Esophagus (tissue), 2 donors: ENCODE measurements at regions not wholly inside any gene's neighbourhood (a gene's known extent, or its start where the extent isn't known, plus 50 kb on each side); places are given as distances from the start of the nearest gene placed in this dataset.

Experiments
- H3K27ac ChIP-seq, 2 donors: one replicate each; pipeline ENCODE4 v1.5.1; 2013; ENCODE audit warnings: low read depth in 2 of 2, mild to moderate bottlenecking in 2 of 2, inconsistent platforms in 1 of 2, low read length in 1 of 2, moderate library complexity in 1 of 2
- H3K27me3 ChIP-seq, 2 donors: one replicate each; pipeline ENCODE4 v1.6.1; 2013; ENCODE audit warnings: low read length in 2 of 2, control low read depth in 1 of 2, mild to moderate bottlenecking in 1 of 2; ENCODE audit not compliant: insufficient read depth in 2 of 2, control insufficient read depth in 1 of 2
- H3K36me3 ChIP-seq, 2 donors: one replicate each; pipeline ENCODE4 v1.6.1; 2013; ENCODE audit warnings: low read length in 1 of 2; ENCODE audit not compliant: control insufficient read depth in 2 of 2, insufficient read depth in 2 of 2
- H3K4me1 ChIP-seq, 2 donors: one replicate each; pipeline ENCODE4 v1.6.1; 2013; ENCODE audit warnings: low read length in 1 of 2; ENCODE audit not compliant: control insufficient read depth in 2 of 2, insufficient read depth in 2 of 2
- H3K4me3 ChIP-seq, 2 donors: one replicate each; pipeline ENCODE4 v1.5.1; 2013; ENCODE audit warnings: low read length in 2 of 2, mild to moderate bottlenecking in 2 of 2, low read depth in 1 of 2, moderate library complexity in 1 of 2
- H3K9me3 ChIP-seq, 2 donors: one replicate each; pipeline ENCODE4 v1.6.1; 2013; ENCODE audit warnings: mild to moderate bottlenecking in 2 of 2, low read depth in 1 of 2, low read length in 1 of 2, moderate library complexity in 1 of 2; ENCODE audit not compliant: control insufficient read depth in 2 of 2, insufficient read depth in 1 of 2
- WGBS, 2 donors: extraction: QIAGEN DNeasy Blood & Tissue Kit; methylation state at CpG; one replicate each; pipeline ENCODE4 v1.1.7; 2013; 5-methylcytosine and 5-hydroxymethylcytosine counted together
- donor health status: healthy with polysubstance abuse.
- donor health status: Bipolar disorder and iron deficiency.

DNA sequence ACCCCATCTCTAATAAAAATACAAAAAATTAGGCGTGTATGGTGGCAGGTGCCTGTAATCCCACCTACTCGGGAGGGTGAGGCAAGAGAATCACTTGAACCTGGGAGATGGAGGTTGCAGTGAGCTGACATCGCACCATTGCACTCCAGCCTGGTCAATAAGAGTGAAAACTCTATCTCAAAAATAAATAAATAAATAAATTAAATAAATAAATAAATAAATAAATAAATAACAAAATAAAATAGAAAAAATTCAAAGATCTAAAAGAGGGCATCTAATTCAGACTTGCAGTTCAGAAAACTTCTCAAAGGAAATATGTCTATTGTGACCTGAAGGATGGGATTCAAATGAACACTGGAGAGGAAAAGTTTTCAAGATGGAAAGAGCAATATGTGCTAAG, 1085.1 kb downstream of the SORCS3 start:
- Histone ChIP-seq H3K27ac (no peak overlapping the region), H3K4me3 (no peak overlapping the region), H3K27me3 (no peaks in the 10 kb centered on the region), H3K4me1 (no peaks in the 10 kb centered on the region), H3K36me3 (no peaks in the 10 kb centered on the region), H3K9me3 (peaks cover 0 to 2% of the 10 kb centered on the region in 2 donors)
- WGBS, 2 donors, result 78 to 84% methylated on average over 3 of the region's 3 CpGs

DNA sequence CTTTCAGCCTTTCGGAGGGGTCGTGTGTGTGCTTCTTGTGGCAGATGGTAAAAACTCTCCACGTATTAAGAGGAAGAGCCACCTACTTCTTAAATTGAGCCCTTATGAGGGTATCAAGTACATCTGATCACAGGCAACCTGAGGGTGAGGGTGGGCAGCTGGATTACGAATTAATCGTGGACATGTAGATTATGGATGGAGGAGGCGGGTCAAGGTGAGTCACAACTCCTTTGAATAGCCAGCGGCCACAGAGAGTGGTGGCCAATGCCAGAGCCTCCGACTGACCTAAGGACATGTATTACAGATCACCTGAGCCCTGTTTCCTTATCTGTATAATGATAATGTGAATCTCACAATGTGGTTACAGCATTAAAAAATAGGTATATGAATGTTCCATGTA, 1083.9 kb downstream of the SORCS3 start:
- Histone ChIP-seq H3K4me3 (no peak overlapping the region), H3K27ac (no peak overlapping the region), H3K9me3 (peaks cover 0 to 2% of the 10 kb centered on the region in 2 donors), H3K27me3 (no peaks in the 10 kb centered on the region), H3K36me3 (no peaks in the 10 kb centered on the region), H3K4me1 (no peaks in the 10 kb centered on the region)
- WGBS, 2 donors, result 84 to 86% methylated on average over 8 of the region's 8 CpGs

DNA sequence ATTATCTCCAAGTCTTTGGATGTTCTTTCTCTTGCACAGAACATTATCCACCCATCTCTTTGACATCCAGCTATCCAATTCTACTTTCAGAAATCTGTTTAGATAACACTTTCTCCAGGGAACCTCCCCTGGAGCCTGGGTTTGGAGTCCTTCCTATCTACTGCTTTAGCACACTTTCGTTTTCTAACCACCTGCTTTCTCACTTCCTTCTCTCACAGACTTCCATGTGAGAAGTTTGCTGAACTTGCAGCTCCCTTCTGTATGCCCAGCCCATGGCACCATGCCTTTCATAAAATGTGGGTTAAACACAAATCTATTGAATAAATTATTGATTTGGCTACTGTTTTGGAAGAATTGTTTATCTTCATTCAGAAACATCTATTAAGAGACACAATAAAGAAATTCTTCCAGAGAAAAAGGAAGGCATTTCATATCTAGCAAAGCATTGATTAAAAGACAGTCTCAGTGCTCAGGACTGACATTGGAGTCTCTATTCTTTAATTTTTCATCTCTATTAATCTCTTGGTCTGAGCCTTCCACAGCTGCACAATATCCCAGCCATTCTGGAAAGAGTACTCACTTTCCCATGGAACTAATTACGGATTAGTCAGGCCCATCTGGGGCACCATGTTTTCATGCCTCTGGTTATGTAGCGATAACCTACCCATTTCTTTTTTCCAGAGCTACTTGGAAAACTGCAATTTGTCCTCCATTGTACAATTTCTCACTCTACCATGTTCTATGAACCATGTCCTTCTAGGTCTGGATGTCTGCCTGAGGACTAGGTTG, 1077.3 kb downstream of the SORCS3 start:
- Histone ChIP-seq H3K27ac (no peak overlapping the region), H3K27me3 (no peaks in the 10 kb centered on the region), H3K9me3 (no peaks in the 10 kb centered on the region), H3K36me3 (no peaks in the 10 kb centered on the region), H3K4me3 (no peak overlapping the region), H3K4me1 (no peaks in the 10 kb centered on the region)
- WGBS, 2 donors, result 71 to 76% methylated on average over 3 of the region's 3 CpGs

DNA sequence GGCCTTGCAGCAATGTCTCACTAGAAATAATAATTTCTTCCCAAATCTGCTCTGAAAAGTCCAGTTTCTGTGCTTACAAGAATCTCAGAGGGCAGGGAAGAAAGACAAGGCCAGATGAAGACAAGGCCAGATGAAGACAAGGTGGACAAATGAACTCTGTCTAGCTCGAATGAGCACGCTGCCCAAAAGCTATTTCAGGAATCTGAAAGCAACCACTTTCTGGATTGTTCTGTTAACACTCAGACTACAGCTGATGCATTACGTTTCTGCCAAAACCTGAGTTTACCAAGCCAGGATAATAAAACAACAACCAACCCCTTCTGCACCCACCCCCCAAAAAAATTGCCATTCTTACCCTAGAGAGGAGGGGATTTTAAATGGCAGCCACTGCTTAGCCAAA, 1073.6 kb downstream of the SORCS3 start:
- no peak overlapping the region for H3K27ac ChIP-seq
- WGBS, 2 donors, result 74 to 79% methylated on average over 3 of the region's 3 CpGs
- H3K9me3 ChIP-seq, result no peaks in the 10 kb centered on the region
- H3K36me3 ChIP-seq, result no peaks in the 10 kb centered on the region
- H3K4me1 ChIP-seq, result no peaks in the 10 kb centered on the region
- H3K4me3 ChIP-seq, result no peak overlapping the region
- no peaks in the 10 kb centered on the region for H3K27me3 ChIP-seq

DNA sequence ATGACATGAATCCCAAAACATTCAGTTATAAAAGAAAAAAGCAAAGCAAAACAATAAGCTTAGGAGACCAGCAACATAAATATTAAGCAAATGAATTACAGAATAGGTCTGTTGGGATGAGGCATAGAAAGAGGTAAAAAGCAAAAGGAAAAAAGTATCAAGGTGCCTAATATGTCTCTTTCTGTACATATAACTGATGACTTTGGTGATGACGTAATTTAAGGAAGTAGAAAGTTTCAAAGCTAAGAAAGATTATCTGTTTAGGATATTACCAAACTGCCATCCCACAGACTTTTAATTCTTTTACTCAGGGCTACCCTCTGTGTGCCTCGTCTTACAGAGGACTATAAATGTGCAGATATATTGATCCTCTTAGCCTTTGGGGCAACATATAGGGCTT, 1066.5 kb downstream of the SORCS3 start:
- no peaks in the 10 kb centered on the region for H3K9me3 ChIP-seq
- H3K4me1 ChIP-seq, result no peaks in the 10 kb centered on the region
- WGBS, 2 donors, result 67 to 73% methylated on average over 2 of the region's 2 CpGs
- H3K4me3 ChIP-seq, result no peak overlapping the region
- no peaks in the 10 kb centered on the region for H3K36me3 ChIP-seq
- H3K27ac ChIP-seq, result no peak overlapping the region
- H3K27me3 ChIP-seq, result no peaks in the 10 kb centered on the region

DNA sequence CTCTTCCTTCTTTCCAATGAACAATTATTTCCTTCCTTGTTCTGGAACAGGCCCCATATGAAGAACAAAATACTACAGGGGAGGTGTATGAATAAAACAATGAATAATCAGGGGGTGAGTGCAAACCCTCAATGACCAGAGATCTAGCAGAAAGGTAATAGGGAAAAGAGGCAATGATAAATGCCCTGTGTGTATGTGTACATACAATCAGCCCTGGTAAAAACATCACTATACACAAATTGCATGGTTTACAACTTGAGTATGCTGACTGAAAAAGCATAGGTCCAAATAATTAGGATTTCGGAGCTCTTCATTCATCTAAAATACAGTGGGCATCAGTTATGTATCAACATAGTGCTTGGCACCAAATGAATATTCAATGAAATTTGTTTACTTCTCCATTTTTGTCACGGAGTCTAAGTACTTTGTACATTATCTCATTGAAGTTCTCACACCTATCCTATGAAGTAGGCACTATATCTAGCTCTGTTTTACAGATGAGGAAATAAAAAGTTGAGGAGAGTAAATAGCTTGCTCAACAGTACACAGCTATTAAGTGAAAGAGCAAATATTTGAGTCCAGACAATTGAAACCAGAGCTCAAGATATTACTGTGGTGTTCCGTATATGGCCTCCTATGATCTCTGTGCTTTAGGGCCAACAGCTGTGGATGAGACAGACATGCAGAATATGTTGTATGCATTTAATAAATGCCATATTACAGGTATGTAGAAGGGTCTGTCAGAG, 1065.4 kb downstream of the SORCS3 start:
- Histone ChIP-seq H3K27me3 (no peaks in the 10 kb centered on the region), H3K4me1 (no peaks in the 10 kb centered on the region), H3K4me3 (no peak overlapping the region), H3K27ac (no peak overlapping the region), H3K9me3 (no peaks in the 10 kb centered on the region), H3K36me3 (no peaks in the 10 kb centered on the region)
- WGBS, 2 donors, result 66 to 82% methylated on average over 3 of the region's 3 CpGs

DNA sequence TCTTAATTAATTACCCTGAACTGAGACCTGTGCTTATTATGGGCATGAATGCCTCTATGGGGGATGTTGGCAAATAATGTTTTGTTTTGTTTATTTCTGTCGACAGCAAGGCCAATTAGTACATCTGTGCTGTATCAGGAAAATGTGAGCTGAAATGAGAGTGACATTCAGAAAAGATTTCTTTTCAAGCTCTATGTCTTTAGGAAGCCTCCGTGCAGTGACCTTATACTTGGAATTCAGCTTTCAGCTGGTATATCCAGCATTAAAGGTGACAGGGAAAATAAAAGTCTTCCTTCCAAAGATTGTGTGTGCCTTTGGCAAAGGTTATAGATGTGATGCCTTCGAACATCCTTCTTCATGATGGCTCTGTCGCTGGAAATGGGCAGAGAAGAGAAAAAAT, 1061.1 kb downstream of the SORCS3 start:
- H3K27me3 ChIP-seq, result no peaks in the 10 kb centered on the region
- H3K4me1 ChIP-seq, result no peaks in the 10 kb centered on the region
- WGBS, 2 donors, result 62 to 65% methylated on average over 4 of the region's 4 CpGs
- H3K36me3 ChIP-seq, result no peaks in the 10 kb centered on the region
- no peak overlapping the region for H3K4me3 ChIP-seq
- no peaks in the 10 kb centered on the region for H3K9me3 ChIP-seq
- no peak overlapping the region for H3K27ac ChIP-seq

DNA sequence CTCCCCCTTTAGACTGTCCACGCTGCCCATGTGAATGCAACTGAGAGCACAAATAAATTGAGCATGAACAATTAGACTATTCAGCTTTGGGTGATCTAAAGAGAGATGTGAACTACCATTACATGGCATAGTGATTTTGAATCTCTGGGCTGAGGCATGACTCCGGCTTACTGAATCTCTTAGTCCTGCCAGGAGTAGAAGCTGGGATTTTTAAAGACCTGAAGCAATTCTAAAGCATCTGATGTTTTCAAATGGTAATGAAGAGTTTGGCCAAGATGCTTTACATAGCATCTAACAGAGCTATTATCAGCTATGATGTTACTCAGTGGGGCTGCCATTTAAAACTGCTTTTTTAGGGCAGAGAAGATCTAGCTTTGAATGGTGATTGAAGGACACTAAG, 1059.1 kb downstream of the SORCS3 start:
- Histone ChIP-seq H3K4me3 (no peak overlapping the region), H3K27ac (no peak overlapping the region), H3K36me3 (no peaks in the 10 kb centered on the region), H3K27me3 (no peaks in the 10 kb centered on the region), H3K4me1 (no peaks in the 10 kb centered on the region), H3K9me3 (no peaks in the 10 kb centered on the region)
- WGBS, 2 donors, result 74 to 77% methylated on average over 2 of the region's 2 CpGs

DNA sequence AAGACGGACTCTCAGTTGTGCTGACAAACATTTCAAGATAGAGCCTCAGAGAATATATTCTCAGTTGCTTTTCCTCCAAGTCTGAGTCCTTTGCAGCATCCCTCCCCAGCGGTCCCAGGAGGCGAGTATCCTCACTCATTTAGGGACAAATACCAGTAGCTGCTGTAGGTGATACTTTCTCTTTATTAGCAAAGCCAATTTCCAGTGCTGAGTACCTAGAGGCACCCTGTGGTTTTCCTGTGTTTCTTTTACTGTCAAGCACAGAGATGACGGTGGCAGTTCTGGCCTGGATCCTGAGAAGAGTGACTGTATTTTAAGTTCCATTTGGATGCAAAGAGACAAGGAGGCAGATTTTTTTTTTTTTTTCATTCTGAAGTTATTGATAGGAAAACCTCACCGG, 1058.4 kb downstream of the SORCS3 start:
- Histone ChIP-seq H3K9me3 (no peaks in the 10 kb centered on the region), H3K4me1 (no peaks in the 10 kb centered on the region), H3K27me3 (no peaks in the 10 kb centered on the region), H3K36me3 (no peaks in the 10 kb centered on the region), H3K27ac (no peak overlapping the region), H3K4me3 (no peak overlapping the region)
- WGBS, 2 donors, result 72 to 83% methylated on average over 5 of the region's 5 CpGs

DNA sequence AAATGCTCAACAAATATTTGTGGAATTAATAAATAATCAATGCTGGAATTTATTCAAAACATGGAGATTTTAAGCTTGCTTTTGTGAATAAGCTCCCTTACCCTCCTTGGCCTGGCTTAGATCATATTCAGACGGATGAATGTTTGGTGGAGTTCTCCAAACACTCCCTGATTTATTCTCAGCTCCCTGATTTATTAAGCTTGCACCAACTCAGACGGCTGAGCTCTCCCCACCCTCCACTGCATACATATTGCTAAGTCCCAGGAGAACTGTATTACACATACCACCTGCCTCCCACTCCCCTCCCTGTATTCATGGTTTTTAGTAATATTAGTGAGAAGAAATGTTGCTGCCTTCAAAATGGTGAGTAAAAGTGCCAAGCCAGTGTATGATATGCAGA, 1057.5 kb downstream of the SORCS3 start:
- H3K9me3 ChIP-seq, result no peaks in the 10 kb centered on the region
- WGBS, 2 donors, result 48 to 54% methylated on average over 2 of the region's 2 CpGs
- no peak overlapping the region for H3K27ac ChIP-seq

More for the DNA sequence above, 1057.5 kb downstream of the SORCS3 start:
- H3K27me3 ChIP-seq, result no peaks in the 10 kb centered on the region
- H3K36me3 ChIP-seq, result no peaks in the 10 kb centered on the region
- H3K4me3 ChIP-seq, result no peak overlapping the region
- no peaks in the 10 kb centered on the region for H3K4me1 ChIP-seq
